ENCODE measurements at regions not wholly inside any gene's neighbourhood (a gene's known extent, or its start where the extent isn't known, plus 50 kb on each side); places are given as distances from the start of the nearest gene placed in this dataset.

GRCh38 chr5:124661317-124662141 is 84.9 kb downstream of the ZNF608 start (continued):
- no peak for TF ChIP-seq ZNF230 (CRISPR knock-in tag; IDR thresholded peaks at IDR 0.05)
- TF ChIP-seq GLI4 (CRISPR knock-in tag; IDR thresholded peaks at IDR 0.05; ENCODE audit: borderline replicate concordance): no peak
- no peak for TF ChIP-seq ZNF496 (CRISPR knock-in tag; IDR thresholded peaks at IDR 0.05; ENCODE audit: insufficient replicate concordance)
- no peak for TF ChIP-seq ZNF282 (IDR thresholded peaks at IDR 0.05; ENCODE audit: partially characterized antibody)
- TF ChIP-seq CREBL2 (CRISPR knock-in tag; IDR thresholded peaks at IDR 0.05; ENCODE audit: borderline replicate concordance): no peak
- peak; percentile 93 for TF ChIP-seq ZGPAT (CRISPR knock-in tag; IDR thresholded peaks at IDR 0.05)
- TF ChIP-seq ZNF543 (CRISPR knock-in tag; IDR thresholded peaks at IDR 0.05): no peak
- 0 out of 2 replicates have a peak, but pooled peaks have one; percentile 60 for TF ChIP-seq ZSCAN21 (CRISPR knock-in tag; IDR thresholded peaks at IDR 0.05; ENCODE audit: borderline replicate concordance)
- TF ChIP-seq EZH2 (conservative IDR thresholded peaks at IDR 0.05; ENCODE audit: low read depth, low read length): no peak
- TF ChIP-seq HHEX (CRISPR knock-in tag; IDR thresholded peaks at IDR 0.05): peak; percentile 98
- no peak for TF ChIP-seq TERF1 (CRISPR knock-in tag; IDR thresholded peaks at IDR 0.05)
- TF ChIP-seq ZNF253 (CRISPR knock-in tag; IDR thresholded peaks at IDR 0.05; ENCODE audit: borderline replicate concordance): no peak
- TF ChIP-seq TOPORS (CRISPR knock-in tag; IDR thresholded peaks at IDR 0.05): 0 out of 2 replicates have a peak, but pooled peaks have one; percentile 21
- 0 out of 2 replicates have a peak, but pooled peaks have one; percentile 54 for TF ChIP-seq ZNF343 (CRISPR knock-in tag; IDR thresholded peaks at IDR 0.05)
- TF ChIP-seq HOXA3 (CRISPR knock-in tag; IDR thresholded peaks at IDR 0.05): peak; percentile 80
